Fibroblast of lung (primary cell): ENCODE measurements at regions not wholly inside any gene's neighbourhood (a gene's known extent, or its start where the extent isn't known, plus 50 kb on each side); places are given as distances from the start of the nearest gene placed in this dataset.

ENCODE experiments used
- DNase-seq, 2 donors: peaks; one replicate each; pipeline versions ENCODE4 v3.0.0 to v3.0.0-alpha.2; 2010; ENCODE audit warnings: low read depth in 2 of 2
- H2AFZ ChIP-seq: 2 replicates; pipeline ENCODE4 v1.5.1; 2012; ENCODE audit warnings: low read length, control low read depth, inconsistent platforms
- H3K27ac ChIP-seq: 2 replicates; pipeline ENCODE4 v1.5.1; 2011; ENCODE audit warnings: low read length, control low read depth; ENCODE audit not compliant: insufficient read depth
- H3K27me3 ChIP-seq: 2 replicates; pipeline ENCODE4 v1.5.1; 2011; ENCODE audit warnings: mild to moderate bottlenecking, low read length; ENCODE audit not compliant: control insufficient read depth, insufficient read depth
- H3K36me3 ChIP-seq: 2 replicates; pipeline ENCODE4 v1.5.1; 2011; ENCODE audit warnings: low read length; ENCODE audit not compliant: control insufficient read depth, insufficient read depth
- H3K4me1 ChIP-seq: 2 replicates; pipeline ENCODE4 v1.5.1; 2011; ENCODE audit warnings: low read length; ENCODE audit not compliant: control insufficient read depth, insufficient read depth; ENCODE audit errors: extremely low read depth
- H3K4me2 ChIP-seq: 2 replicates; pipeline ENCODE4 v1.5.1; 2011; ENCODE audit warnings: low read length, control low read depth; ENCODE audit not compliant: insufficient read depth; ENCODE audit errors: extremely low read depth
- H3K4me3 ChIP-seq, 4 experiments: fragments of 200-600 bp in 1 of 4; sonication (generic) in 1 of 4; replicated peaks in 1 of 4; 2 replicates each; pipeline ENCODE4 v1.5.1; 2011 to 2016; ENCODE audit warnings: low read length in 4 of 4, low read depth in 3 of 4, mild to moderate bottlenecking in 3 of 4, control low read depth in 2 of 4, inconsistent platforms in 1 of 4, mixed read lengths in 1 of 4; ENCODE audit not compliant: insufficient read depth in 1 of 4; ENCODE audit errors: control extremely low read depth in 1 of 4
- H3K79me2 ChIP-seq: 2 replicates; pipeline ENCODE4 v1.5.1; 2012; ENCODE audit warnings: mild to moderate bottlenecking, low read length, inconsistent platforms; ENCODE audit not compliant: control insufficient read depth, insufficient read depth
- H3K9ac ChIP-seq: 2 replicates; pipeline ENCODE4 v1.5.1; 2011; ENCODE audit warnings: mild to moderate bottlenecking, low read length, control low read depth; ENCODE audit not compliant: insufficient read depth
- H3K9me3 ChIP-seq: 2 replicates; pipeline ENCODE4 v1.5.1; 2012; ENCODE audit warnings: low read depth, low read length; ENCODE audit not compliant: control insufficient read depth, insufficient read depth
- H4K20me1 ChIP-seq: 2 replicates; pipeline ENCODE4 v1.5.1; 2011; ENCODE audit warnings: low read length; ENCODE audit not compliant: control insufficient read depth, insufficient read depth; ENCODE audit errors: extremely low read depth
- CTCF ChIP-seq, 2 donors: IDR thresholded peaks in 1 of 2; conservative IDR thresholded peaks in 1 of 2; 1 replicate in 1 of 2; 2 replicates in 1 of 2; pipeline ENCODE4 v1.5.1; 2011 to 2012; ENCODE audit warnings: low read length in 2 of 2, control low read depth in 1 of 2, inconsistent platforms in 1 of 2, low read depth in 1 of 2, mild to moderate bottlenecking in 1 of 2
- EZH2 ChIP-seq: IDR thresholded peaks from 2 replicates; pipeline ENCODE4 v1.5.1; 2012; ENCODE audit warnings: low read length, control low read depth, mild to moderate bottlenecking; ENCODE audit errors: missing control alignments

DNA sequence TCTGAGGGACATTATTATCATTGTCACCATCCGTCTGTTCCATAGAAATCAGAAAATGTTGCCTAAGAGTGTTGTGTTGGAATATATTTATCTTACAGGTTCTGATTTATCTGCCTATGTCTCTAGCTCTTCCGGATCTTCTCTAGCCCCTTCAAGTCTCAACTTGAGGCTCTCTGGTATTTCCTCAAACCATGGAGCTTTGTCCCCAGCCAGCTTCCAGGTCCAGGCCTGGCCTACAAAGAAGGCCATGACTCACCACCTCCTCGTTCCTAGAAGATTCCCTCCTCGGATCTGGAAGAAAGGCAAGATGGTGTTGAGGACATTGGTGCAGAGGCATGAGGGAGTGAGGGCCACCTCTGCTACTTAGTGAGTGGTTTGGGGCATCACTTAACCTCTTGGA, 122.1 kb upstream of the TRIB2 start:
- H3K27ac ChIP-seq = no peak overlapping the region
- no peak overlapping the region for H3K4me2 ChIP-seq
- H3K79me2 ChIP-seq = no peaks in the 10 kb centered on the region
- H3K9ac ChIP-seq = no peak overlapping the region
- no peaks in the 10 kb centered on the region for H3K4me1 ChIP-seq
- TF ChIP-seq CTCF (conservative IDR thresholded peaks at IDR 0.05 in 1 of 2, IDR thresholded peaks at IDR 0.05 in 1 of 2; ENCODE audit: low read depth in 1 of 2, low read length in 2 of 2) = no peak
- no peak for TF ChIP-seq EZH2
- no peaks in the 10 kb centered on the region for H3K9me3 ChIP-seq
- H4K20me1 ChIP-seq = no peaks in the 10 kb centered on the region
- H3K27me3 ChIP-seq = no peaks in the 10 kb centered on the region
- DNase-seq = no peak
- H3K36me3 ChIP-seq = no peaks in the 10 kb centered on the region
- no peak overlapping the region for H2AFZ ChIP-seq
- no peak overlapping the region for H3K4me3 ChIP-seq

DNA sequence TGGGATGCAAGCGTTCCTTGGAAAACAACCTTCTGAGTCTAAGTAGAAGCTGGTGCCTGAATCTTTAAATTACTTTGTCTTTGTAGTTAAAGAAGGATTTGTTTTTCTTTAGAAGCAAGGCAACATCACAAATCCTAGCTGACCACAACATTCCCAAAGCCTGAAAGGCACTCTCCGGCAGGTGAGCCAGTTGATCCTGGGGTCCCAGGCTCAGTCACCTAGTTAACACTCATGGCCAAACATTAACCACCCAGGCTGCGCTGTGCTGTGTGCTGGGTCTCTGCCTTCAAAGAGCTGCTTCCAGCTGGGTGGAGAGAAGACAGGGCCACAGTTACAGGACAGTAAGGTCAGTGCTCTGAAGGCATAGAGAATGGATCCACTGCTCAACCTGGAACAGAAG, 120.0 kb upstream of the TRIB2 start:
- no peak overlapping the region for H2AFZ ChIP-seq
- no peaks in the 10 kb centered on the region for H3K4me1 ChIP-seq
- no peak overlapping the region for H3K9ac ChIP-seq
- no peaks in the 10 kb centered on the region for H3K9me3 ChIP-seq
- no peak for TF ChIP-seq EZH2
- no peaks in the 10 kb centered on the region for H3K27me3 ChIP-seq
- no peak overlapping the region for H3K4me3 ChIP-seq
- no peaks in the 10 kb centered on the region for H3K79me2 ChIP-seq
- H4K20me1 ChIP-seq = no peaks in the 10 kb centered on the region
- no peak for DNase-seq
- H3K36me3 ChIP-seq = no peaks in the 10 kb centered on the region
- no peak overlapping the region for H3K27ac ChIP-seq
- no peak overlapping the region for H3K4me2 ChIP-seq

- no peaks in the 10 kb centered on the region for H3K79me2 ChIP-seq
These were observed 119.1 kb upstream of the TRIB2 start for GRCh38 chr2:12597610-12598009.

More at GRCh38 chr2:12597610-12598009, 119.1 kb upstream of the TRIB2 start:
- H3K9me3 ChIP-seq = no peaks in the 10 kb centered on the region
- H4K20me1 ChIP-seq = no peaks in the 10 kb centered on the region
- no peak overlapping the region for H3K9ac ChIP-seq
- no peak for DNase-seq
- H3K27ac ChIP-seq = no peak overlapping the region
- no peak overlapping the region for H3K4me3 ChIP-seq
- no peaks in the 10 kb centered on the region for H3K36me3 ChIP-seq
- TF ChIP-seq EZH2 (no peak), CTCF (conservative IDR thresholded peaks at IDR 0.05 in 1 of 2, IDR thresholded peaks at IDR 0.05 in 1 of 2; ENCODE audit: low read depth in 1 of 2, low read length in 2 of 2) (no peak)
- no peak overlapping the region for H2AFZ ChIP-seq
- no peaks in the 10 kb centered on the region for H3K27me3 ChIP-seq
- peaks cover under 1% of the 10 kb centered on the region for H3K4me1 ChIP-seq
- H3K4me2 ChIP-seq = no peak overlapping the region
